HG02798 (cell line): ENCODE measurements at regions not wholly inside any gene's neighbourhood (a gene's known extent, or its start where the extent isn't known, plus 50 kb on each side); places are given as distances from the start of the nearest gene placed in this dataset.

ENCODE experiments used
- ATAC-seq: cut with Tn5 transposase; IDR thresholded peaks from one replicate; pipeline ENCODE4 v1.9.1; 2021; ENCODE audit warnings: mild to moderate bottlenecking; ENCODE audit not compliant: unreplicated experiment, poor library complexity

GRCh38 chr11:15748132-15748531 lies 608.2 kb downstream of the SOX6 start:
- ATAC-seq: no peak

GRCh38 chr11:15748741-15749140 lies 607.6 kb downstream of the SOX6 start:
- no peak for ATAC-seq

- no peak for ATAC-seq
Measured at GRCh38 chr11:15750535-15751308, 605.6 kb downstream of the SOX6 start.

DNA sequence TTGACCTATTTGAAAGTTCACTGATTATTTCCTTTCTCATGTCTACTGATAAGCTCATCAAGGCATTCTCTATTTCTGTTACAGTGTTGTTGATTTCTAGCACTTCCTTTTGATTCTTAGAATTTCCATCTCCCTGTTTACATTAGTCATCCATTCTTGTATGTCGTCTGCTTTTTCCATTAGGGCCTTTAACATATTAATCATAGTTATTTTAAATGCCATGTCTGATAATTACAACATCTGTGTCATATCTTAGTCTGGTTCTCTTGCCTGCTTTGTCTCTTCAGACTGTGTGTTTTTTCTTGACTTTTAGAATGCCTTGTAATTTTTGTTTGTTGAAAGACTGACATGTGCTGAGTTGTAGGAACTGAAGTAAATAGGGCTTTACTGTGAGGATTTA lies 602.1 kb downstream of the SOX6 start:
- ATAC-seq: no peak

- no peak for ATAC-seq
Measured at GRCh38 chr11:15757048-15757698, 599.2 kb downstream of the SOX6 start.

DNA sequence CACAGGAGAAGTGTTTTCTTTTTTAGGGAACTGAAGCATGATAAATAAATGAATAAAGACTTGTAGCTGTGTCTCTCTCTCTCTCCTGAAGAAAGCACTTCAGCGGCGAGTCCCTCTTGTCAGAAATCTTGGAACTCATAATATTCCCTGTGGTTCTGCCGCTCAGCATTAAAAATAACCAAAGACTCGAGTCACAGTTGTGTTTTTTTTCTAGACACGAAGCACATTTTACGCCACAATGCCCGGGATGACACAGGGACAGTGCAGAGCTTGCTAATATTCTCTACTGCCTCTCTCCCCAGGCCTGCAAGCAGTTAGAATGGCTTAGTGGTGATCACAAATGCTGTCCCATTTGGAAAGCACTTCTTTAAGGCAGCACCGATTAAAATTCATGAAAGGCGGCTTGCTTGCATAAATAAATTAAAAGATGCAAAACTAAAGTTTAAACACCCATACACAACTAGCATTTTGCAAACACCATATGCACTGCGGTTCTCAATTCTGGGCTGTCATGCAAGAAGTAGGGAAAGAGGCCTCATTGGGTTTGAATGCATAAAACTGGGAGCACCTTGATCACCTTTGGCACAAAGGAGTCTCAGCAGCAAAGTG lies 597.4 kb downstream of the SOX6 start:
- no peak for ATAC-seq

- ATAC-seq: no peak
Measured at GRCh38 chr11:15761235-15761634, 595.1 kb downstream of the SOX6 start.

DNA sequence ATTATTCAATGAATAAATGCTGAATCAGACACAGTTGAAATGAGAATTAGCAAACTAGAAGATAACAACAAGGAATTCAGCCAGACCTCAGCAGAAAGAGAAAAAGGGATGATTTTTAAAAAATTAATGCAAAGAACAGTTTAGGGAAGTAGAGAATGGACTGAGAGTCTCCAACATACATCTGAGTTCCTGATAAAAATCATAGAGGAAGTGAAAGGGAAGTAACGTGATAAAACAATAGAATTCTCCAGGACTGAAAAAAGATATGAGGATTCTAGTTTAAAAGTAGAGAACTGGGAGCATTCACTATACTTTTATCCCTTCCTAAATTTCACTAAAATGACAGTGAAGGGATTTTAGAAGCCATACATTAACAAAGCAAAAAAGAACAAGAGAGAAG lies 592.0 kb downstream of the SOX6 start:
- ATAC-seq: no peak

DNA sequence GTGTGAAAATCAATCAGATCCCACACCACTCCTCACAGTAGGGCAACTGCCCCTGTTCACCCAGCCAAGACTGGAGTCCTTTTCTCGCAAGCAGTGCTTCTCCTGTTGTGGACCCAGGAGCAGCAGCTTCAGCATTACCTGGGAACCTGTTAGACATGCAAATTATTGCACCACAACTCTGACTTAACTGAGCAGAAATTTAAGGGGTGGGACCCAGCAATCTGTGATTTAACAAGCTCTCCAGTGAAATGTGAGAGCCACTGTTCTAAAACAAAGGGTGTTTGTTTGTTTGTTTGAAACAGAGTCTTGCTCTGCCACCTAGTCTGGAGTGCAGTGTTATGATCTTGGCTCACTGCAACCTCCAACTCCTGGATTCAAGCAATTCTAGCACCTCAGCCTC lies 591.4 kb downstream of the SOX6 start:
- no peak for ATAC-seq

GRCh38 chr11:15765530-15765929 lies 590.8 kb downstream of the SOX6 start:
- no peak for ATAC-seq

DNA sequence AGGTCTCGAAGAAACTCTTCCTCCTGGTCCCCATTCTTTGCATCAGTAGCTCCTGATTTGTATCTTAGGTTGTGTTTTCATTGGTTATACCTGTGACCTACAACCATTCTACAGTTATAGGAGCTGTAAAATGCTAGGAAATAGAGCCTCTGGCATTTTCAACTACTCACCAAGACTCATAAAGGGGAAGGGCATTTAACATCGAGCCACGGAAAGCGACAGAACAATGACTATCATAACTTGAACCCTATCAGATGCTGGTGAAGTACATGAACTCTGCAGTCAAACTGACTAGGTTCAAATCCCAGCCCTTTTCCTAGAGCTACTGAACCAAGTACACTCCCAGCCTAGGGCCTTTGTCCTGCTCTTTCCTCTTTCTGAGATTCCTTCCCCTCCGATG lies 588.0 kb downstream of the SOX6 start:
- ATAC-seq: no peak

GRCh38 chr11:15769203-15769602 lies 587.1 kb downstream of the SOX6 start:
- no peak for ATAC-seq

DNA sequence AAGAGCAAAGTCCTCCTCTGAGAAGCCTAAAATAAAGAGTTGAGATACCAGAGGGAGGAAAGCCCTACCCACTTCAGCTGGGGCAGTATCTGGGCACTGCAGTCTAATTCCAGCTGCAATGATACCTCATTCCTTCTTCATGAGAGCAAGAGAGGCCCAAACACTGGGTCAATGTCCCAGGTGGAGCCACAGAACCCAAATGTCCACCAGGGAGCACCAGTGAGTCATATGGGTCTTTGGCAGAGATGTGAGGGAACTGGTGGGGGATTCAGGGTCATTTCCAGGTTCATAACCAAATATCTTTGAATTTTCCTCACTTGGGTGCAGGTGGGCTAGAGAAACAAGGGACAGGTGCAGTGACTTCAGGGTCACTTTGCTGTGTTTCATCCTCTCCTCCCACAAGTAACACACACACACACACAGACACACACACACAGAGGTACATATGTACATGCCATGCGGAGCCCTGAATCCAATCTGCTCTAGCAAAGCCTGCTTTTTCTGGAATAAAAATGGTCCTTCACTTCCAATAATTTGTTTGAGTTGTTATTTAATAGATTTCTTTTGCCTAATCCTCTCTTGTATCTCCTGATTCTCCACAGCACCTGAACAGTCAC lies 585.4 kb downstream of the SOX6 start:
- peak; percentile 63 for ATAC-seq

DNA sequence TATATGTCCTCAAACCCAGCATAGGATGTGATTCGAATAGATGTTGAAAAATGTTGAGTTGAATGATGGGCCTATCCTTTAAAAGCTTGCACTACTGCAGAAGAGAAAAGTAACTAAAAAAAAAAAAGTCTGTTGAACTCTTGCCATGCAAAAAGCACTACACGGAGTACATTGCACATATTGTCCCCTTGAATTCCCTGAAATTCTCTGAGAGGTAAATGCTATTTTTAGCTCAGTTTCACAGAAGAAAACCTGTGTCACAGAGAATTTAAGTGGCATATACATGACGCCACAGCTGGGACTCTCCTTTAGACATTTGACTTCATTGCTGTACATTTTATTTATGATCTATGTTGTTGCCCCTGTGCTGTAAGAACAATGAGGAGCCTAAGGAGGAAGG lies 583.8 kb downstream of the SOX6 start:
- no peak for ATAC-seq

DNA sequence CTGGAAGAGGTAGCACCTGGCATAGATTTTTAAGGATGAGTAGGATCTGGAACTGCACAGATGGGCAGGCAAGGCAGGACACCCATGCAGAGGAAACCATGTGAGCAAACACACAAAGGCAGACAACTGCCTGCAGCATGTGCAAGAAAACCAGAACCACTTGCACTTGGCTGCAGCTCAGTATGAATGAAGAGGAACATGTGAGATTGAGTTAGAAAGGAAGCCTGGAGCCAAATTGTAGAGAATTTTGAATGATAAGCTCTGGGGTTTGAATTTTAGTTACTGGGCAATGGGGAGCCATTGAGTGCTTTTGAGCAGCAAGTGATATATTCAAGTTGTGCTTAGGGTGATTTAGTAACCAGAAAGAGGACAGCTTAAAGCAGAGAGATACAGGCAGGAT lies 583.4 kb downstream of the SOX6 start:
- no peak for ATAC-seq

- no peak for ATAC-seq
Measured at GRCh38 chr11:15773476-15774387, 582.6 kb downstream of the SOX6 start.

DNA sequence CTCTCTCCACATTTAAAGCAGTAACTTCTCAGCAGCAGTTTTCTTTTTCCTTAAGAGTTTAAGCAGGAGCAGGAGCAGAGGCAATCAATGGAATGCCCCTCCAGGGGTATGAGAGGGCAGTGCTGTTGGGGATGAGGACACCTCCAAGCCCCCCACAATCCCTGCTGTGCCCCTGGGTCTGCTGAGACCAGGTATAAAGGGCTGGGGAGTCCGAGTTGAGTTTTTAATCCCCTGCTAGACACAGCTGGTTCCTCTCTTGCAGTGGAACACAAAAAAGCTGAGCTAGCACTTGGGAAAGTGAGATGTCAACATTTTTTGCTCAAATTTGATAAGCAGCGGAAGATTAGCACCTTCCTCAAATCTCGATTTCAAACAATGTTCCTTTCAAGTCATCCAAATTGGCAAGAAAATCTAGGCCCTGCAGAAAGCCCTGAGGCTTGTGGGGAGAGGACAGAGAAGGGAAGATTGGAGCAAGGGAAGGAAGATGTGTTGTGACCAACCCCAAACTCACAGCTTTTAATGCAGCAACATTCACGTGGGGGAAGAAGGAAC lies 581.9 kb downstream of the SOX6 start:
- ATAC-seq: no peak

DNA sequence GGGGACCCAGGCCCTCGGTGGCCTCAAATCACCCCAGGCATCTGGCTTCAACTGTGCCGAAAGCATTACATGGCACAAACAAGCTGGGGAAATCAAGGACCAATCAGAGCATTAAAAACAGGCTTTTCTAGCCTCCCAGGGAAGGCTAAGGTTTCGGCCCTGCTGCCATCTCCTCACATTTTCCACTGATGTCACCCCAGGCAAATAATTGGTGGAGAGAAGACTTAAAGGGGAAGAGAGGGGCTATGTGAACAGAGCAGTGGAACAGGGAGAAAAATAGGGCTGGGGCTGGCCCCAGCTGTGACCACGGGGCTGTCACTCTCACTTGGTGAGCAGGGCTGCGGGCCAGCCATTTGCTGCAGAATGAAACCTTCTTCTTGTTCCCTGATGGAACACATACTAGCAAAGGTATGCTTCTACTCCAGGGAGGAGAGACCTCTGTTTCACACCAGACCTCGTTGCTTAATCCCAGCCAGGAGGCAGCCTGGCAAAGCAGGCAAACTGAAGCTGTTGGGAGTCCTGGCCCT lies 581.3 kb downstream of the SOX6 start:
- no peak for ATAC-seq

GRCh38 chr11:15775797-15776196 lies 580.5 kb downstream of the SOX6 start:
- no peak for ATAC-seq

GRCh38 chr11:15776366-15776765 lies 580.0 kb downstream of the SOX6 start:
- no peak for ATAC-seq
